HFF-Myc (cell line): ENCODE measurements at regions not wholly inside any gene's neighbourhood (a gene's known extent, or its start where the extent isn't known, plus 50 kb on each side); places are given as distances from the start of the nearest gene placed in this dataset.

Experiments used
- DNase-seq: peaks from one replicate; pipeline ENCODE4 v3.0.0-alpha.2; 2011; ENCODE audit warnings: low read depth; ENCODE audit errors: extremely low read depth
- H3K4me3 ChIP-seq: replicated peaks from 2 replicates; pipeline ENCODE4 v1.5.1; 2011; ENCODE audit warnings: low read depth, mild to moderate bottlenecking, control low read depth, low read length
- TF ChIP-seq, protein P1 (sequence below): IDR thresholded peaks from 2 replicates; pipeline ENCODE4 v1.5.1; 2012; ENCODE audit warnings: mild to moderate bottlenecking, low read depth, low read length, control low read depth; ENCODE audit errors: missing control alignments

DNA sequence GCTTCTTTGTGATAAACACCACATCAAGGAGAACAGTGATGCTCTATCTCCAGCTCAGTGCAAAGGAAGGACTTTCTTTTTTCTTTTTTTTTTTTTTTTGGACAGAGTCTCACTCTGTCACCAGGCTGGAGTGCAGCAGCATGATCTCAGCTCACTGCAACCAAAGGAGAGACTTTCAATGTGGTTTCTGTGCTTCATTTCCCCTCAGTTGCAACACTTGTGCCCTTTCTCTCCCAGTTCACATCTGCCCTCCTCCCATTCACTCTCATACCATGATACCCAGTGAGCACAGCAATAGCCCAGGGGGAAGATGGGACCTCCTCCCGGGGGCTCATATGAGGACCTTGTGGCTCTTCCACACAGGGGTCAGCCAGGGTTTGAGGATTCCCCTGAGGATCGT, 110.0 kb downstream of the MTRR start:
- DNase-seq: no peak
- H3K4me3 ChIP-seq: no peak overlapping the region
- TF ChIP-seq, protein P1, sequence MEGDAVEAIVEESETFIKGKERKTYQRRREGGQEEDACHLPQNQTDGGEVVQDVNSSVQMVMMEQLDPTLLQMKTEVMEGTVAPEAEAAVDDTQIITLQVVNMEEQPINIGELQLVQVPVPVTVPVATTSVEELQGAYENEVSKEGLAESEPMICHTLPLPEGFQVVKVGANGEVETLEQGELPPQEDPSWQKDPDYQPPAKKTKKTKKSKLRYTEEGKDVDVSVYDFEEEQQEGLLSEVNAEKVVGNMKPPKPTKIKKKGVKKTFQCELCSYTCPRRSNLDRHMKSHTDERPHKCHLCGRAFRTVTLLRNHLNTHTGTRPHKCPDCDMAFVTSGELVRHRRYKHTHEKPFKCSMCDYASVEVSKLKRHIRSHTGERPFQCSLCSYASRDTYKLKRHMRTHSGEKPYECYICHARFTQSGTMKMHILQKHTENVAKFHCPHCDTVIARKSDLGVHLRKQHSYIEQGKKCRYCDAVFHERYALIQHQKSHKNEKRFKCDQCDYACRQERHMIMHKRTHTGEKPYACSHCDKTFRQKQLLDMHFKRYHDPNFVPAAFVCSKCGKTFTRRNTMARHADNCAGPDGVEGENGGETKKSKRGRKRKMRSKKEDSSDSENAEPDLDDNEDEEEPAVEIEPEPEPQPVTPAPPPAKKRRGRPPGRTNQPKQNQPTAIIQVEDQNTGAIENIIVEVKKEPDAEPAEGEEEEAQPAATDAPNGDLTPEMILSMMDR: no peak

DNA sequence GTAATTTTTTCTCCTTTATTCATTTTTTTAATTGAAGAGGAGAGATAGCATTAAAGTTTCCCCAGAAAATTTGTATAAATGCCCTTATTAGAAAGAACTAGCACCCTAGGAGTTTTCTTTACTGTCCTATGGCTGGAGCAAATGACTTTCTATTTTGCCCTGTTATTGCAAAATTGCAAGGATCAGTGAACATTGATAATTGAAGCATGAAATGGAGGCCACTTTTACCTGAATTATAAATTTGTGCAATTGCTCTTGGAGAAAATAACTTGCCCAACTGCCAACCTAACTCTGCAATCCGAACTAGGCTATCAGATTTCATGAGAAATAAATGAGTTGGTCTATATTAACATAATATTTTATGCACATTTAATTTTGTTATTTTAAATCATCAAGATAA, 111.9 kb downstream of the MTRR start:
- H3K4me3 ChIP-seq: no peak overlapping the region
- DNase-seq: no peak
- TF ChIP-seq, protein P1: no peak

DNA sequence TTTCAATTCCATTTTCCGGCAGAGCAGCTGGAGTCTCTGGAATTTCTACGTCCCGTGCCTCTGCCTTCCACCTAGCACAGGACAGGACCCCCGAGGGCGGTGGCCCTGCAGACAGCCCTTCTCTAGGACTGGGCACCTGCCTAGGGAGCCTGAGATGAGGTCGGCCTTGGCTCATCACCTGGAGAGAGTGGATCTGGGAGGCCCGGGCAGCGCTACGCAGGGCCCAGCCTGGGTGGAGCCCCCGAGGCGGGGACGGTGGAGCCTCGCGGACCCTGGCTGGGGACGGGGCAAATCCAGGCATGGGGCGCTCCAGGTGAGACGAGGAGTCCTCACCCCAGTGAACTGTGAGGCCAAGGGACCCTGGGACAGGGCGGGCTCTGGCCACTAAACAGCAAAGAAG, 114.5 kb downstream of the MTRR start:
- TF ChIP-seq, protein P1: no peak
- no peak overlapping the region for H3K4me3 ChIP-seq
- no peak for DNase-seq

DNA sequence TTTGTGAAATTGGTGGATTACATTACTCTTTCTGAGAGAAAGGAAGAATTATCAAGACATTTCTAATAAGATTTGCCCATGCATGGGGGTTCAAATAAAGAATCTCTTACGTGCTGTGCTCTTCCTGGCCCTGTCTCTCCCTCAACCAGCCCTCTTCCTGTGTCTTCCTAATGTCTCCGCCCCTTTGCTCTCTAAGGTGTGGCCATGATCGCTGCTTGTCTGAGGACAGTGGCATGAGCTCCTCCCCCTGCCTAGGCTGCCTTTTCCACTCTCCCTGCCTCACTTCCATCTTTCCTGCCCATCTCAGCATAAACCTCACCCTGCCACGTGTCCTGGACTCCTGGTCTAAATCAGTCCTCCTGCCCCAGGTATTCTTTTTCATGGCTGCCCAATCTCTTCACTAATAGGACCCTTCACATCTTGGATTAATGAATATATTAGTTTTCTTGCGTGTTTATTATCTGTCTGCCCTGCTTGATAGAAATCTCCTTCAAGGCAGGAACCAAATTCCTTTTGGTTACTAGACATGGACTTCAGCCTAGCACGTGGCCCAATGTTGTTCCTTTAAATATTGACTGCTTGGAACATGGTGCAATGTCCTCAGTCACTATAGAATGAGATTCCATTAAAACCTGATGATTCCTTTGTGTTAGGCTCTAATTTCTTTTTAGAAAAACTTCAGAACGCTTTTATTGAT, 122.3 kb downstream of the MTRR start:
- no peak overlapping the region for H3K4me3 ChIP-seq
- TF ChIP-seq, protein P1: no peak
- no peak for DNase-seq

DNA sequence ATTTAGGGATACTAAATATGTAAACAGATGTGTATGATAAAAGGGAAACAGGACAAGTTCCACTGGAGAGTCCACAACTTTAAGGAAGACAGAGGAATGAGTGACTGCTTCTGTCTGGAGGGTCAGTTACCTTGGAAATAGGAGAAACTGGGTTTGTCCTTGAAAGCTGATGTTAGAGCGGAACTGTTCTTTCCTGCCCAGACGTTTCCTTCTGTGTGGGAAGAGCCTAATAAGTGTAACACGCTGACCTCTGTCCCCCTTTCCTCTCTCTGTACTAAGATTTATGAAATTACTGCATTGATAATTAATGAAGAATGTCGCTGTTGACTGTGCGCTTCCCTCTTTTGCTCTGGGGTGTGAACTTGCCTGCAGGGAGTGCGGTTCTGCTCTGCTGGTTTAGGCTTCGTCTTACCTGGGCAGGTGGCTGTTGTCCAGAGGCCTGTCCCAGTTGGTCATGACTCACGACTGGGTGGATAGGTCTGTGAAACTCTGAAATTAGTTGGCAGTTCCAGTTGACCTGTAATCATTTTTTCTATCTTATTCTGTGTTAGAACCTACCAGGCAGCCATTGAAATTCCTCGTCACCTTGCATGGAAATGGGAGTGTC, 126.8 kb downstream of the MTRR start:
- TF ChIP-seq, protein P1: no peak
- no peak for DNase-seq
- no peak overlapping the region for H3K4me3 ChIP-seq

DNA sequence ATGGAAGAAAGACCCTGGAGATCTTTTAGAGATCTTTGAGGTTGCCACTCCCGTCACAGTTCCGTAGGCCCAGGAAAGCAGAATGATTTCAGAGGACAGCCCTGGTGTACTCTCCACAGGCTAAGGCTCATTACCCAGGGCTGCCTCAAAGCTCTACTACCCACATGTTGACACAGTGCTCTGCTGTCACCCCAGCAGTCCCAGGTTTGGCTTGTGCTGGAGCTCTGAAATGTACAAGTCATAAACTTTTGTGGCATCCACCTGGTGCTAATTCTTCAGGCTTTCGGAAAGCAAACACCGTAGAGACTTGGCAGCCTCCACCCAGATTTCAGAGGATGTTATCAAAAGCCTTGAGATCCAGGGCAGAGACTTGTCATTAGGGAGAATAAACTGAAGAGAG, 136.5 kb downstream of the MTRR start:
- no peak for DNase-seq
- TF ChIP-seq, protein P1: no peak
- H3K4me3 ChIP-seq: no peak overlapping the region
